ENCODE measurements at regions not wholly inside any gene's neighbourhood (a gene's known extent, or its start where the extent isn't known, plus 50 kb on each side); places are given as distances from the start of the nearest gene placed in this dataset.
"Not testable (repeated sequence)": the region's sequence is repeated elsewhere in the genome, so short reads cannot be mapped to it uniquely, and the experiment has no call there.

- DNase-seq, result no peak
Observed at GRCh38 chr14:30225176-30225575, 297.5 kb upstream of the PRKD1 start.

GRCh38 chr14:30227436-30227835, 299.8 kb upstream of the PRKD1 start:
- no peak for DNase-seq

GRCh38 chr14:30227876-30228275, 300.2 kb upstream of the PRKD1 start:
- DNase-seq, result no peak

- no peak for DNase-seq
Observed at GRCh38 chr14:30230719-30231118, 303.1 kb upstream of the PRKD1 start.

- no peak for DNase-seq
Observed at GRCh38 chr14:30234966-30235365, 307.3 kb upstream of the PRKD1 start.

- no peak for DNase-seq
Observed at GRCh38 chr14:30235485-30235884, 307.8 kb upstream of the PRKD1 start.

- DNase-seq, result no peak
Observed at GRCh38 chr14:30238936-30239335, 311.3 kb upstream of the PRKD1 start.

GRCh38 chr14:30240018-30240417, 312.4 kb upstream of the PRKD1 start:
- DNase-seq, result peak in 2 of 3 experiments; percentile 59 to 90

GRCh38 chr14:30240685-30241084, 313.0 kb upstream of the PRKD1 start:
- peak in 1 of 3 experiments; percentile 62 for DNase-seq

GRCh38 chr14:30242744-30243143, 315.1 kb upstream of the PRKD1 start:
- DNase-seq, result peak in 2 of 3 experiments; percentile 58 to 95

- peak in 2 of 3 experiments; percentile 57 to 95 for DNase-seq
Observed at GRCh38 chr14:30243207-30243606, 315.6 kb upstream of the PRKD1 start.

GRCh38 chr14:30243805-30244204, 315.2 kb upstream of the G2E3 start:
- peak in 1 of 3 experiments; percentile 52 for DNase-seq

GRCh38 chr14:30244348-30244747, 314.6 kb upstream of the G2E3 start:
- DNase-seq, result not testable (repeated sequence)

GRCh38 chr14:30251017-30251416, 307.9 kb upstream of the G2E3 start:
- peak in 1 of 3 experiments; percentile 42 for DNase-seq

GRCh38 chr14:30251557-30252100, 307.3 kb upstream of the G2E3 start:
- DNase-seq, result no peak

- DNase-seq, result no peak
Observed at GRCh38 chr14:30252151-30252550, 306.8 kb upstream of the G2E3 start.

GRCh38 chr14:30252783-30253674, 305.9 kb upstream of the G2E3 start:
- peak in 1 of 3 experiments; percentile 25 for DNase-seq

GRCh38 chr14:30256627-30257026, 302.3 kb upstream of the G2E3 start:
- no peak for DNase-seq

- no peak for DNase-seq
Observed at GRCh38 chr14:30257946-30258661, 300.9 kb upstream of the G2E3 start.

- no peak for DNase-seq
Observed at GRCh38 chr14:30260833-30261607, 297.9 kb upstream of the G2E3 start.

- no peak for DNase-seq
Observed at GRCh38 chr14:30264161-30264560, 294.8 kb upstream of the G2E3 start.

GRCh38 chr14:30266290-30266689, 292.7 kb upstream of the G2E3 start:
- DNase-seq, result no peak

GRCh38 chr14:30267141-30267540, 291.8 kb upstream of the G2E3 start:
- no peak for DNase-seq

All from NCI-H1417 (cell line).